K562 (cell line): ENCODE measurements at regions not wholly inside any gene's neighbourhood (a gene's known extent, or its start where the extent isn't known, plus 50 kb on each side); places are given as distances from the start of the nearest gene placed in this dataset.

Experiments used
- ATAC-seq: fragments of 200-7000 bp; cut with Tn5 transposase; 3 replicates; pipeline ENCODE4 v1.9.1; 2020; ENCODE audit warnings: moderate library complexity
- BruUV-seq: library from RNA; stranded (reverse); fragments of 400-500 nt; replicated peaks from 2 replicates; lab custom pipeline; 2021; lab: Mats Ljungman, UMichigan
- CTCF ChIA-PET: fragments of 300-600 bp; formaldehyde crosslinking; extraction: SDS; loops from one replicate; lab custom pipeline; 2021; ENCODE audit warnings: low intra/inter-chr PET ratio; lab: Yijun Ruan, JAX
- POLR2A ChIA-PET: fragments of 300-600, 350-650 bp; sonication (Branson Sonifier 250); formaldehyde crosslinking; extraction: SDS; loops from one replicate; lab custom pipeline; 2021; ENCODE audit warnings: antibody characterized with exemption, inconsistent platforms; lab: Yijun Ruan, JAX
- DNase-seq, 4 experiments: peaks; one replicate each; pipeline versions ENCODE4 v3.0.0 to v3.0.0-alpha.2; 2011 to 2018; ENCODE audit warnings: low spot score in 3 of 4, mixed read lengths in 3 of 4; ENCODE audit errors: extremely low read depth in 1 of 4
- FAIRE-seq: peaks from 2 replicates; lab custom pipeline; 2011; peaks lifted over from hg19 to GRCh38; lab: Jason Lieb, UNC
- H2AFZ ChIP-seq: 2 replicates; pipeline ENCODE4 v1.6.0; 2011; ENCODE audit warnings: low read depth, low read length, control low read depth, inconsistent platforms
- H3K27ac ChIP-seq: fragments of 200-600 bp; 3 replicates; pipeline ENCODE4 v1.8.0; 2011; ENCODE audit warnings: low read depth, mild to moderate bottlenecking, control low read depth, inconsistent platforms, low read length, moderate library complexity, mixed read lengths; ENCODE audit errors: extremely low read depth
- H3K27me3 ChIP-seq, 2 experiments: fragments of 300-600 bp in 1 of 2; 2 replicates in 1 of 2; 3 replicates in 1 of 2; pipeline versions ENCODE4 v1.6.0 to v1.8.0; 2011; ENCODE audit warnings: inconsistent platforms in 2 of 2, low read length in 2 of 2, mild to moderate bottlenecking in 1 of 2, mixed read lengths in 1 of 2, moderate library complexity in 1 of 2; ENCODE audit not compliant: control insufficient read depth in 2 of 2, insufficient read depth in 2 of 2
- H3K36me3 ChIP-seq: fragments of 300-600 bp; 3 replicates; pipeline ENCODE4 v1.8.0; 2011; ENCODE audit warnings: mild to moderate bottlenecking, low read length, inconsistent platforms; ENCODE audit not compliant: control insufficient read depth, insufficient read depth
- H3K4me1 ChIP-seq, 2 experiments: fragments of 200-600 bp in 1 of 2; replicated peaks in 1 of 2; 2 replicates in 1 of 2; 3 replicates in 1 of 2; pipeline versions ENCODE4 v1.5.1 to v1.8.0; 2011; ENCODE audit warnings: inconsistent platforms in 2 of 2, low read length in 2 of 2, mild to moderate bottlenecking in 1 of 2, mixed read lengths in 1 of 2, moderate library complexity in 1 of 2; ENCODE audit not compliant: control insufficient read depth in 2 of 2, insufficient read depth in 2 of 2
- H3K4me2 ChIP-seq: 2 replicates; pipeline ENCODE4 v1.6.1; 2011; ENCODE audit warnings: low read length, control low read depth, inconsistent platforms, mixed read lengths; ENCODE audit not compliant: insufficient read depth
- H3K4me3 ChIP-seq: fragments of 200-600 bp; sonication (generic), shearing (Covaris generic); 2 replicates; pipeline ENCODE4 v1.5.1; 2016; ENCODE audit warnings: control low read depth, inconsistent platforms
- H3K79me2 ChIP-seq: fragments of 200-600 bp; 3 replicates; pipeline ENCODE4 v1.8.0; 2011; ENCODE audit warnings: low read length, inconsistent platforms; ENCODE audit not compliant: control insufficient read depth, insufficient read depth
- H3K9ac ChIP-seq, 2 experiments: 2 replicates each; pipeline versions ENCODE4 v1.6.0 to v1.6.1; 2011; ENCODE audit warnings: low read depth in 2 of 2, low read length in 2 of 2, control low read depth in 1 of 2, inconsistent platforms in 1 of 2, mild to moderate bottlenecking in 1 of 2, mixed read lengths in 1 of 2; ENCODE audit not compliant: insufficient read depth in 1 of 2
- H3K9me1 ChIP-seq: one replicate; pipeline ENCODE4 v1.6.0; 2011; ENCODE audit warnings: inconsistent platforms, mild to moderate bottlenecking, low read length, moderate library complexity; ENCODE audit not compliant: control insufficient read depth, insufficient read depth
- H3K9me3 ChIP-seq: replicated peaks from 2 replicates; pipeline ENCODE4 v1.5.1; 2011; ENCODE audit warnings: low read depth, low read length, inconsistent platforms; ENCODE audit not compliant: control insufficient read depth, insufficient read depth
- H4K20me1 ChIP-seq: replicated peaks from 2 replicates; pipeline ENCODE4 v1.6.1; 2011; ENCODE audit warnings: low read length, inconsistent platforms, mixed read lengths; ENCODE audit not compliant: control insufficient read depth, insufficient read depth
- ELF1 ChIP-seq: fragments of 200-800 bp; sonication (Bioruptor generic); IDR thresholded peaks from 2 replicates; pipeline ENCODE4 v1.6.1; 2016; ENCODE audit warnings: missing genetic modification characterization, missing compliant biosample characterization
- ILF3 ChIP-seq: fragments of 450-650 bp; IDR thresholded peaks from 2 replicates; pipeline ENCODE4 v1.6.1; 2018; ENCODE audit warnings: antibody characterized with exemption, mild to moderate bottlenecking, moderate library complexity, borderline replicate concordance
- IRF2 ChIP-seq: sonication (generic); formaldehyde crosslinking; IDR thresholded peaks from 2 replicates; pipeline ENCODE4 v1.8.1; 2022; ENCODE audit warnings: mild to moderate bottlenecking, missing genetic modification reagents
- KDM2B ChIP-seq: fragments of 250-450 bp; sonication (Bioruptor Pico); IDR thresholded peaks from 2 replicates; pipeline ENCODE4 v1.8.0; 2021; ENCODE audit warnings: mild to moderate bottlenecking, moderate library complexity
- NFE2L1 ChIP-seq: fragments of 450-650 bp; IDR thresholded peaks from 2 replicates; pipeline ENCODE4 v1.6.1; 2016; ENCODE audit warnings: missing genetic modification characterization, low read depth, mild to moderate bottlenecking, missing compliant biosample characterization, moderate library complexity, borderline replicate concordance
- NR4A1 ChIP-seq, 2 experiments: fragments of 250-450 bp in 1 of 2; fragments of 450-650 bp in 1 of 2; sonication (Bioruptor Pico) in 1 of 2; IDR thresholded peaks; 2 replicates each; pipeline versions ENCODE4 v1.4.0 to v1.6.1; 2016 to 2020; ENCODE audit warnings: mild to moderate bottlenecking in 2 of 2, missing compliant biosample characterization in 1 of 2, missing genetic modification characterization in 1 of 2, moderate library complexity in 1 of 2
- PRMT5 ChIP-seq: sonication (generic); formaldehyde crosslinking; IDR thresholded peaks from 2 replicates; pipeline ENCODE4 v1.5.0; 2020; ENCODE audit warnings: missing genetic modification reagents
- SMAD2 ChIP-seq: fragments of 150-350 bp; IDR thresholded peaks from 2 replicates; pipeline ENCODE4 v1.6.1; 2014; ENCODE audit warnings: low read depth, mild to moderate bottlenecking, low read length
- SMC3 ChIP-seq: conservative IDR thresholded peaks from 2 replicates; pipeline ENCODE4 v1.6.1; 2011; ENCODE audit warnings: low read depth, low read length, improper control_type of control experiment; ENCODE audit not compliant: insufficient read depth
- TAF7 ChIP-seq: fragments of 450-650 bp; IDR thresholded peaks from 2 replicates; pipeline ENCODE4 v1.6.1; 2016; ENCODE audit warnings: missing genetic modification characterization, missing compliant biosample characterization
- ZEB2 ChIP-seq: fragments of 450-650 bp; IDR thresholded peaks from 2 replicates; pipeline ENCODE4 v1.6.1; 2016
- ZNF134 ChIP-seq: fragments of 250-450 bp; sonication (Bioruptor Pico); conservative IDR thresholded peaks from 2 replicates; pipeline ENCODE4 v1.4.0; 2020
- ZNF217 ChIP-seq: sonication (generic); formaldehyde crosslinking; IDR thresholded peaks from 2 replicates; pipeline ENCODE4 v1.8.0; 2022; ENCODE audit warnings: mild to moderate bottlenecking, missing genetic modification reagents
- ZNF511 ChIP-seq: sonication (generic); formaldehyde crosslinking; IDR thresholded peaks from 2 replicates; pipeline ENCODE4 v1.8.0; 2022; ENCODE audit warnings: mild to moderate bottlenecking, missing genetic modification reagents
- ZNF696 ChIP-seq: fragments of 250-450 bp; sonication (Bioruptor Pico); conservative IDR thresholded peaks from 2 replicates; pipeline ENCODE4 v1.4.0; 2020; ENCODE audit warnings: mild to moderate bottlenecking, moderate library complexity
- ZNF764 ChIP-seq: fragments of 250-450 bp; sonication (Bioruptor Pico); IDR thresholded peaks from 2 replicates; pipeline ENCODE4 v1.4.0; 2020; ENCODE audit warnings: low read depth, mild to moderate bottlenecking, moderate library complexity
- ZNF780A ChIP-seq: fragments of 250-450 bp; sonication (Bioruptor Pico); IDR thresholded peaks from 2 replicates; pipeline ENCODE4 v1.5.0; 2021; ENCODE audit warnings: mild to moderate bottlenecking
- WGBS: fragments of 100-300 bp; shearing (Covaris generic); methylation state at CpG from one replicate; pipeline ENCODE4 v1.1.6; 2016; ENCODE audit warnings: low coverage, mixed read lengths; ENCODE audit not compliant: insufficient coverage; ENCODE audit errors: missing lambda C conversion rate; 5-methylcytosine and 5-hydroxymethylcytosine counted together
- in situ Hi-C: fragments of 300-500 bp; cut with MboI; formaldehyde crosslinking; loops from 4 replicates; pipeline ENCODE4 v1.15.0; 2018; ENCODE audit warnings: inconsistent platforms, mixed read lengths
- intact Hi-C: fragments of 100-400 bp; cut with micrococcal nuclease; formaldehyde crosslinking; loops from 2 replicates; pipeline ENCODE4 v1.14.2; 2022
- TF ChIP-seq, protein P1 (sequence below): sonication (generic); formaldehyde crosslinking; IDR thresholded peaks from 2 replicates; pipeline ENCODE4 v1.9.0; 2022; ENCODE audit warnings: mild to moderate bottlenecking, missing genetic modification reagents
- TF ChIP-seq, protein P2 (sequence below): fragments of 250-450 bp; sonication (Bioruptor Pico); IDR thresholded peaks from 2 replicates; pipeline ENCODE4 v1.8.0; 2022; ENCODE audit warnings: moderate library complexity, mild to moderate bottlenecking, inconsistent platforms
- TF ChIP-seq, protein P3 (sequence below): fragments of 200-800 bp; sonication (Bioruptor generic); IDR thresholded peaks from 2 replicates; pipeline ENCODE4 v1.6.1; 2017; ENCODE audit warnings: missing genetic modification characterization, missing compliant biosample characterization

DNA sequence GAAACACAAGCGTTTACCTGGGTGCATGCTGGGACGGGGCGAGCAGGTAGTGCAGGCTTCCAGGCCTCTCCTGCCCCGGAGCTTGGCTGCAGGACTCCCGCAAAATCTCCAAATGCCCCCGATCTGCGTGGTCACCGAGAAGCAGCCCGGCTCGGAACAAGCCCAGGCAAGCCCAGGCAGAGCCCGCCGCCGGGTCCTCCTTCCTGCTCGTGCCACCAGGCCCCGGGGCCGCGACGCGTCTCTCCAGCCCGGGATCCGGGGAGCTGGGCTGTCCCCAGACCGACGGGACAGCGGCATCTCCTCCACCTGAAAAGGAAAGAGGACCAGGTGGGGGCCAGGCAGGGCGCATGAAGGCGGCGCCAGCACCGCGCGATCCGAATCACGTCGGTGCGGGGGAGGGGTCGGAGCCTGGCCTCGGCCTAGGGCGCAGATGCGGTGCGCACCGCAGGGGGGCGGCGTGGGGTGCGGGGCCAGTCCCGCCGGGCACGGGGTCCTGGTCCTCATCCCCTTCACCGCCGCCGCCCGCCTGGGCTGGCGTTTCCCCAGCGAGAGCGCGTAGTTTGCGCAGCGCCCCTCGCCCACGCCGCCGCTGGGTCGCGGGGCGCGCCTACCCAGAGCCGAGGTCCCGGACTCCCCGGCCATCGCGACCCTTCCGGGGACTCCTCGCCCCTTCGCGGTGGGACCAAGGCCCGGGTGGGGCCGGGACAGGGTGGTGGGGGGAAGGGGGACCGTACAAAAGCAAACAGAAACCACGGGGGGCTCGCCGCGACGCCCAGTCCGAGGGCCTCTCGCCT is 52.4 kb upstream of the H6PD start:
- Histone ChIP-seq H3K79me2 (no peaks in the 10 kb centered on the region), H3K9me1 (no peaks in the 10 kb centered on the region), H3K4me2 (no peak overlapping the region), H3K9me3 (no peaks in the 10 kb centered on the region; the same call in 1 of the 2 replicates), H3K27me3 (peaks cover 9 to 46% of the 10 kb centered on the region in 2 experiments; a peak in 4 of 5 replicates), H3K27ac (no peak overlapping the region), H3K4me3 (no peak overlapping the region), H2AFZ (no peak overlapping the region), H3K9ac (no peak overlapping the region), H3K36me3 (no peaks in the 10 kb centered on the region), H3K4me1 (peaks cover 0 to 15% of the 10 kb centered on the region in 2 experiments; a peak in 1 of 5 replicates), H4K20me1 (0 out of 2 replicates have a peak, but pooled peaks cover 4% of the 10 kb centered on the region)
- CTCF ChIA-PET, result interaction anchor here (0.5 kb wide), 1 partner anchor 38 kb away, joined by 4 read pairs; no protein-coding TSS in a partner anchor
- in situ Hi-C loops, result no loop called here
- no TSS peak for BruUV-seq
- DNase-seq (no peak), FAIRE-seq (no peak), ATAC-seq (no peak)
- intact Hi-C loops, result no loop called here
- POLR2A ChIA-PET, result no interaction called here
- no peak for TF ChIP-seq ZNF217 (CRISPR knock-in tag)
- TF ChIP-seq ZNF134, result no peak
- TF ChIP-seq, protein P1, sequence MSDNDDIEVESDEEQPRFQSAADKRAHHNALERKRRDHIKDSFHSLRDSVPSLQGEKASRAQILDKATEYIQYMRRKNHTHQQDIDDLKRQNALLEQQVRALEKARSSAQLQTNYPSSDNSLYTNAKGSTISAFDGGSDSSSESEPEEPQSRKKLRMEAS (CRISPR knock-in tag), result no peak
- TF ChIP-seq KDM2B, result no peak
- TF ChIP-seq ILF3, result no peak
- TF ChIP-seq PRMT5 (CRISPR knock-in tag), result no peak
- no peak for TF ChIP-seq SMAD2
- TF ChIP-seq, protein P2, sequence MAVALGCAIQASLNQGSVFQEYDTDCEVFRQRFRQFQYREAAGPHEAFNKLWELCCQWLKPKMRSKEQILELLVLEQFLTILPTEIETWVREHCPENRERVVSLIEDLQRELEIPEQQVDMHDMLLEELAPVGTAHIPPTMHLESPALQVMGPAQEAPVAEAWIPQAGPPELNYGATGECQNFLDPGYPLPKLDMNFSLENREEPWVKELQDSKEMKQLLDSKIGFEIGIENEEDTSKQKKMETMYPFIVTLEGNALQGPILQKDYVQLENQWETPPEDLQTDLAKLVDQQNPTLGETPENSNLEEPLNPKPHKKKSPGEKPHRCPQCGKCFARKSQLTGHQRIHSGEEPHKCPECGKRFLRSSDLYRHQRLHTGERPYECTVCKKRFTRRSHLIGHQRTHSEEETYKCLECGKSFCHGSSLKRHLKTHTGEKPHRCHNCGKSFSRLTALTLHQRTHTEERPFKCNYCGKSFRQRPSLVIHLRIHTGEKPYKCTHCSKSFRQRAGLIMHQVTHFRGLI (CRISPR knock-in tag), result no peak
- no peak for TF ChIP-seq ZNF696 (CRISPR knock-in tag)
- no peak for TF ChIP-seq TAF7 (tag)
- no peak for TF ChIP-seq ZEB2
- TF ChIP-seq ZNF764 (CRISPR knock-in tag), result no peak
- TF ChIP-seq ELF1, result no peak
- no peak for TF ChIP-seq IRF2 (CRISPR knock-in tag)
- no peak for TF ChIP-seq ZNF511 (CRISPR knock-in tag)
- no peak for TF ChIP-seq ZNF780A
- TF ChIP-seq NR4A1 (CRISPR knock-in tag; IDR thresholded peaks at IDR 0.05), result no peak
- no peak for TF ChIP-seq NR4A1 (tag; IDR thresholded peaks at IDR 0.05)
- no peak for TF ChIP-seq SMC3
- TF ChIP-seq NFE2L1 (tag), result no peak
- TF ChIP-seq, protein P3, sequence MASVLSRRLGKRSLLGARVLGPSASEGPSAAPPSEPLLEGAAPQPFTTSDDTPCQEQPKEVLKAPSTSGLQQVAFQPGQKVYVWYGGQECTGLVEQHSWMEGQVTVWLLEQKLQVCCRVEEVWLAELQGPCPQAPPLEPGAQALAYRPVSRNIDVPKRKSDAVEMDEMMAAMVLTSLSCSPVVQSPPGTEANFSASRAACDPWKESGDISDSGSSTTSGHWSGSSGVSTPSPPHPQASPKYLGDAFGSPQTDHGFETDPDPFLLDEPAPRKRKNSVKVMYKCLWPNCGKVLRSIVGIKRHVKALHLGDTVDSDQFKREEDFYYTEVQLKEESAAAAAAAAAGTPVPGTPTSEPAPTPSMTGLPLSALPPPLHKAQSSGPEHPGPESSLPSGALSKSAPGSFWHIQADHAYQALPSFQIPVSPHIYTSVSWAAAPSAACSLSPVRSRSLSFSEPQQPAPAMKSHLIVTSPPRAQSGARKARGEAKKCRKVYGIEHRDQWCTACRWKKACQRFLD, result no peak
- 54% methylated on average over 42 of the region's 83 CpGs for WGBS
